Heart left ventricle (tissue), 16 donors: ENCODE measurements at regions not wholly inside any gene's neighbourhood (a gene's known extent, or its start where the extent isn't known, plus 50 kb on each side); places are given as distances from the start of the nearest gene placed in this dataset.

ENCODE experiments used
- ATAC-seq, 4 donors: fragments of 200-7000 bp; cut with Tn5 transposase; one replicate each; pipeline ENCODE4 v1.9.1; 2020 to 2022; ENCODE audit warnings: moderate library complexity in 4 of 4, mild to moderate bottlenecking in 3 of 4, moderate number of reproducible peaks in 1 of 4
- DNase-seq, 5 donors: peaks; one replicate each; pipeline ENCODE4 v3.0.0-alpha.2; 2020
- H3K27ac ChIP-seq, 12 donors: fragments of 200-600 bp; sonication (generic) in 4 of 12; one replicate each; pipeline versions ENCODE4 v1.5.0 to v1.8.0; 2016 to 2022; ENCODE audit warnings: mild to moderate bottlenecking in 2 of 12
- H3K27me3 ChIP-seq, 9 donors: fragments of 200-600 bp; sonication (generic) in 2 of 9; one replicate each; pipeline versions ENCODE4 v1.5.1 to v1.8.0; 2016 to 2022; ENCODE audit warnings: mild to moderate bottlenecking in 3 of 9
- H3K36me3 ChIP-seq, 9 donors: fragments of 200-600 bp; sonication (generic) in 2 of 9; one replicate each; pipeline versions ENCODE4 v1.5.0 to v1.8.0; 2018 to 2022; ENCODE audit warnings: mild to moderate bottlenecking in 2 of 9
- H3K4me1 ChIP-seq, 12 donors: fragments of 200-600 bp; sonication (generic) in 4 of 12; one replicate each; pipeline versions ENCODE4 v1.5.0 to v1.8.0; 2016 to 2022; ENCODE audit warnings: mild to moderate bottlenecking in 3 of 12
- H3K4me3 ChIP-seq, 12 donors: fragments of 200-600 bp; sonication (generic) in 4 of 12; one replicate each; pipeline versions ENCODE4 v1.5.0 to v1.8.0; 2017 to 2022; ENCODE audit warnings: mild to moderate bottlenecking in 9 of 12, moderate library complexity in 4 of 12
- H3K9me3 ChIP-seq, 12 donors: fragments of 200-600 bp; sonication (generic) in 4 of 12; one replicate each; pipeline versions ENCODE4 v1.5.0 to v1.8.0; 2016 to 2022; ENCODE audit warnings: mild to moderate bottlenecking in 1 of 12
- CTCF ChIP-seq, 12 donors: fragments of 200-600 bp; sonication (generic) in 4 of 12; IDR thresholded peaks; one replicate each; pipeline versions ENCODE4 v1.5.0 to v1.8.0; 2018 to 2022; ENCODE audit warnings: antibody characterized with exemption in 12 of 12, mild to moderate bottlenecking in 5 of 12
- POLR2A ChIP-seq, 2 donors: fragments of 450-650 bp; IDR thresholded peaks; one replicate each; pipeline ENCODE4 v1.6.1; 2017; ENCODE audit warnings: antibody characterized with exemption in 2 of 2, mild to moderate bottlenecking in 2 of 2, moderate library complexity in 2 of 2
- WGBS, 4 donors: extraction: QIAGEN DNeasy Blood & Tissue Kit in 2 of 4; methylation state at CpG; one replicate each; pipeline versions ENCODE4 v1.1.5 to v1.1.7; 2013 to 2018; 5-methylcytosine and 5-hydroxymethylcytosine counted together
- intact Hi-C, 10 donors: fragments of 100-400 bp; cut with DNase I; formaldehyde crosslinking; loops; one replicate each; pipeline versions ENCODE4 v1.11.1 to v1.14.2; 2022
- donor health status: ischemic (EF 13 %, LVEDD 7.1; RV severe dilation, severe dysfunction).
- donor health status: healthy with polysubstance abuse.
- donor health status: DM: no; HTN: yes; CAD: no.
- donor health status: DM: no; HTN: no; CAD: no.
- donor health status: ischemic (EF 25% LVEDD 6.9; RV normal size, moderate dysfunction).
- donor health status: ischemic (EF 25% LVEDD 5.7; RV mildly dilated, moderate dysfunction).
- donor health status: healthy.
- donor health status: DM: yes; HTN: yes; CAD: no.
- donor health status: ischemic (EF 35%, LVEDD 5.7; RV mildly dilated, moderate dysfunction).
- donor health status: nonischemic (EF 11% LVEDD 7.7; RV severe dilation, severe dysfunction).
- donor health status: DM: yes; HTN: yes; CAD: no.
- donor health status: PGD.
- donor health status: ischemic (EF 29% LVEDD 5.4; RV normal size, mild dysfunction).
- donor health status: nonischemic (EF 23%, LVEDD 6.1; RV moderate dilation, normal function).

- ATAC-seq, result no peak
These were observed 139.0 kb upstream of the NCOR2 start for GRCh38 chr12:124706363-124706762.

GRCh38 chr12:124705545-124706138 lies 138.2 kb upstream of the NCOR2 start:
- Histone ChIP-seq H3K36me3 (no peaks in the 10 kb centered on the region), H3K27ac (no peak overlapping the region), H3K27me3 (no peaks in the 10 kb centered on the region), H3K4me1 (peaks cover 0 to 15% (median 10%) of the 10 kb centered on the region in 12 donors), H3K4me3 (no peak overlapping the region), H3K9me3 (peaks cover 0 to 7% (median 2%) of the 10 kb centered on the region in 12 donors)
- TF ChIP-seq CTCF (IDR thresholded peaks at IDR 0.05), result no peak
- no peak for TF ChIP-seq POLR2A (IDR thresholded peaks at IDR 0.05)
- DNase-seq (peak in 1 of 5 donors; percentile 22), ATAC-seq (no peak)
- WGBS, 4 donors, result 92 to 96% (median 93%) methylated on average over 10 to 11 of the region's 11 CpGs
- intact Hi-C loops, result no loop called here

More at GRCh38 chr12:124706363-124706762, 139.0 kb upstream of the NCOR2 start:
- Histone ChIP-seq H3K27ac (no peak overlapping the region), H3K27me3 (no peaks in the 10 kb centered on the region), H3K36me3 (no peaks in the 10 kb centered on the region), H3K4me1 (peaks cover 0 to 8% (median 3%) of the 10 kb centered on the region in 12 donors), H3K4me3 (no peak overlapping the region), H3K9me3 (peaks cover 0 to 7% (median 2%) of the 10 kb centered on the region in 12 donors)
- peak in 1 of 5 donors; percentile 7 for DNase-seq
- intact Hi-C loops, result no loop called here
- TF ChIP-seq POLR2A (IDR thresholded peaks at IDR 0.05) (no peak), CTCF (IDR thresholded peaks at IDR 0.05) (no peak)
- 96 to 98% (median 98%) methylated on average over 10 of the region's 10 CpGs for WGBS, 4 donors

- H3K27ac ChIP-seq, result no peak overlapping the region
- no peak for ATAC-seq
- intact Hi-C loops, result no loop called here
- DNase-seq, result peak in 1 of 5 donors; percentile 20
- no peaks in the 10 kb centered on the region for H3K27me3 ChIP-seq
- 92 to 95% (median 95%) methylated on average over 13 of the region's 13 CpGs for WGBS, 4 donors
- no peaks in the 10 kb centered on the region for H3K36me3 ChIP-seq
- H3K4me1 ChIP-seq, result peaks cover 0 to 23% (median 14%) of the 10 kb centered on the region in 12 donors
- no peak overlapping the region for H3K4me3 ChIP-seq
- peaks cover 0 to 7% (median 2%) of the 10 kb centered on the region in 12 donors for H3K9me3 ChIP-seq
- TF ChIP-seq CTCF (IDR thresholded peaks at IDR 0.05) (no peak), POLR2A (IDR thresholded peaks at IDR 0.05) (no peak)
These were observed 137.2 kb upstream of the NCOR2 start for GRCh38 chr12:124704619-124705018.

- H3K4me1 ChIP-seq, result peaks cover 0 to 31% (median 15%) of the 10 kb centered on the region in 12 donors
- DNase-seq, result peak in 1 of 5 donors; percentile 17
- no peak for TF ChIP-seq POLR2A (IDR thresholded peaks at IDR 0.05)
- TF ChIP-seq CTCF (IDR thresholded peaks at IDR 0.05), result no peak
- no peaks in the 10 kb centered on the region for H3K36me3 ChIP-seq
- ATAC-seq, result no peak
- H3K27ac ChIP-seq, result no peak overlapping the region
- no peaks in the 10 kb centered on the region for H3K27me3 ChIP-seq
- intact Hi-C loops, result no loop called here
- H3K4me3 ChIP-seq, result no peak overlapping the region
- 90 to 95% (median 93%) methylated on average over 8 of the region's 8 CpGs for WGBS, 4 donors
- peaks cover 0 to 7% (median 2%) of the 10 kb centered on the region in 12 donors for H3K9me3 ChIP-seq
These were observed 136.4 kb upstream of the NCOR2 start for GRCh38 chr12:124703856-124704255.
